HG02763 (cell line): ENCODE measurements at regions not wholly inside any gene's neighbourhood (a gene's known extent, or its start where the extent isn't known, plus 50 kb on each side); places are given as distances from the start of the nearest gene placed in this dataset.

Experiments
- ATAC-seq: cut with Tn5 transposase; IDR thresholded peaks from one replicate; pipeline ENCODE4 v1.9.1; 2021; ENCODE audit warnings: mild to moderate bottlenecking, moderate library complexity; ENCODE audit not compliant: unreplicated experiment

- no peak for ATAC-seq
These were observed 49.9 kb upstream of the TAF1B start for GRCh38 chr2:9793156-9793917.
